Muscle of leg (tissue), 3 donors: ENCODE measurements at regions not wholly inside any gene's neighbourhood (a gene's known extent, or its start where the extent isn't known, plus 50 kb on each side); places are given as distances from the start of the nearest gene placed in this dataset.
"Not testable (repeated sequence)": the region's sequence is repeated elsewhere in the genome, so short reads cannot be mapped to it uniquely, and the experiment has no call there.

Source experiments
- DNase-seq: peaks from one replicate; pipeline ENCODE4 v3.0.0; 2013
- H3K27ac ChIP-seq: one replicate; pipeline ENCODE4 v1.5.1; 2013; ENCODE audit warnings: mild to moderate bottlenecking, low read length, control low read depth
- H3K27me3 ChIP-seq: one replicate; pipeline ENCODE4 v1.6.1; 2013; ENCODE audit warnings: low read length; ENCODE audit not compliant: control insufficient read depth, insufficient read depth
- H3K36me3 ChIP-seq: one replicate; pipeline ENCODE4 v1.6.1; 2013; ENCODE audit warnings: low read length; ENCODE audit not compliant: control insufficient read depth, insufficient read depth
- H3K4me1 ChIP-seq: one replicate; pipeline ENCODE4 v1.6.1; 2013; ENCODE audit warnings: low read length; ENCODE audit not compliant: control insufficient read depth, insufficient read depth
- H3K4me3 ChIP-seq: one replicate; pipeline ENCODE4 v1.5.1; 2013; ENCODE audit warnings: low read length, control low read depth
- H3K9me3 ChIP-seq: replicated peaks from 2 replicates; pipeline ENCODE4 v1.6.1; 2013; ENCODE audit warnings: low read depth, low read length; ENCODE audit not compliant: control insufficient read depth
- WGBS: methylation state at CpG from one replicate; pipeline ENCODE4 v1.1.5; 2013; ENCODE audit warnings: missing lambda C conversion rate; ENCODE audit not compliant: insufficient coverage; 5-methylcytosine and 5-hydroxymethylcytosine counted together

GRCh38 chr14:106417224-106418049 lies 891.1 kb downstream of the TMEM121 start:
- Histone ChIP-seq H3K27ac (no peak overlapping the region), H3K27me3 (no peaks in the 10 kb centered on the region), H3K4me1 (no peaks in the 10 kb centered on the region), H3K9me3 (peaks cover 18% of the 10 kb centered on the region), H3K36me3 (no peaks in the 10 kb centered on the region), H3K4me3 (no peak overlapping the region)
- WGBS: 65% methylated on average over 13 of the region's 13 CpGs
- no peak for DNase-seq

GRCh38 chr14:106419376-106419965 lies 893.1 kb downstream of the TMEM121 start:
- Histone ChIP-seq H3K9me3 (peaks cover 17% of the 10 kb centered on the region), H3K4me3 (no peak overlapping the region), H3K27ac (no peak overlapping the region), H3K4me1 (no peaks in the 10 kb centered on the region), H3K36me3 (no peaks in the 10 kb centered on the region), H3K27me3 (no peaks in the 10 kb centered on the region)
- WGBS: no CpG with 5 or more reads among the region's 5 CpGs
- DNase-seq: no peak

- not testable (repeated sequence) for H3K36me3 ChIP-seq, DNase-seq, H3K4me3 ChIP-seq, H3K27me3 ChIP-seq, H3K4me1 ChIP-seq, H3K27ac ChIP-seq
- peaks cover 18% of the 10 kb centered on the region for H3K9me3 ChIP-seq
- no CpG with 5 or more reads among the region's 20 CpGs for WGBS
Observed at GRCh38 chr14:106421431-106422033, 895.1 kb downstream of the TMEM121 start.

GRCh38 chr14:106422066-106422465 lies 895.7 kb downstream of the TMEM121 start:
- no CpG with 5 or more reads among the region's 5 CpGs for WGBS

GRCh38 chr14:106425150-106425549 lies 898.8 kb downstream of the TMEM121 start:
- not testable (repeated sequence) for H3K27ac ChIP-seq, H3K36me3 ChIP-seq, H3K4me3 ChIP-seq, H3K4me1 ChIP-seq, H3K27me3 ChIP-seq, H3K9me3 ChIP-seq, DNase-seq
- WGBS: no CpG with 5 or more reads among the region's 7 CpGs

More at GRCh38 chr14:106422066-106422465, 895.7 kb downstream of the TMEM121 start:
- Histone ChIP-seq H3K4me1 (no peaks in the 10 kb centered on the region), H3K9me3 (peaks cover 18% of the 10 kb centered on the region), H3K27me3 (no peaks in the 10 kb centered on the region), H3K4me3 (no peak overlapping the region), H3K36me3 (no peaks in the 10 kb centered on the region), H3K27ac (no peak overlapping the region)
- DNase-seq: no peak

GRCh38 chr14:106436310-106436905 lies 910.0 kb downstream of the TMEM121 start:
- Histone ChIP-seq H3K27ac (no peak overlapping the region), H3K4me3 (no peak overlapping the region), H3K4me1 (no peaks in the 10 kb centered on the region), H3K9me3 (peaks cover 8% of the 10 kb centered on the region), H3K36me3 (no peaks in the 10 kb centered on the region), H3K27me3 (no peaks in the 10 kb centered on the region)
- WGBS: 45% methylated on average over 8 of the region's 16 CpGs
- DNase-seq: no peak

GRCh38 chr14:106442857-106443256 lies 916.5 kb downstream of the TMEM121 start:
- Histone ChIP-seq H3K27me3 (no peaks in the 10 kb centered on the region), H3K4me1 (no peaks in the 10 kb centered on the region), H3K36me3 (no peaks in the 10 kb centered on the region), H3K9me3 (peaks cover 25% of the 10 kb centered on the region), H3K4me3 (no peak overlapping the region), H3K27ac (no peak overlapping the region)
- 46% methylated on average over 3 of the region's 7 CpGs for WGBS
- no peak for DNase-seq

- peaks cover 31% of the 10 kb centered on the region for H3K9me3 ChIP-seq
- no peak for DNase-seq
- no peaks in the 10 kb centered on the region for H3K36me3 ChIP-seq
- no peak overlapping the region for H3K4me3 ChIP-seq
- no peaks in the 10 kb centered on the region for H3K27me3 ChIP-seq
- no peaks in the 10 kb centered on the region for H3K4me1 ChIP-seq
- H3K27ac ChIP-seq: no peak overlapping the region
- WGBS: no CpG with 5 or more reads among the region's 3 CpGs
Observed at GRCh38 chr14:106455026-106455425, 928.6 kb downstream of the TMEM121 start.

GRCh38 chr14:106459971-106460730 lies 933.8 kb downstream of the TMEM121 start:
- H3K36me3 ChIP-seq: no peaks in the 10 kb centered on the region
- H3K9me3 ChIP-seq: peaks cover 24% of the 10 kb centered on the region
- H3K4me1 ChIP-seq: no peaks in the 10 kb centered on the region
- DNase-seq: no peak
- H3K27me3 ChIP-seq: no peaks in the 10 kb centered on the region
- H3K27ac ChIP-seq: no peak overlapping the region
- 83% methylated on average over 17 of the region's 40 CpGs for WGBS
- no peak overlapping the region for H3K4me3 ChIP-seq
